SK-N-SH treated with all-trans-retinoic acid at 6 μM for 48 hours (cell line): ENCODE measurements at regions not wholly inside any gene's neighbourhood (a gene's known extent, or its start where the extent isn't known, plus 50 kb on each side); places are given as distances from the start of the nearest gene placed in this dataset.

ENCODE experiments used
- ARNTL ChIP-seq: fragments of 450-650 bp; formaldehyde crosslinking; IDR thresholded peaks from 2 replicates; pipeline ENCODE4 v1.5.0; 2020; ENCODE audit warnings: low read depth, mild to moderate bottlenecking, moderate library complexity, borderline replicate concordance
- BACH2 ChIP-seq: fragments of 250-450 bp; sonication (Bioruptor Pico); IDR thresholded peaks from 2 replicates; pipeline ENCODE4 v1.9.0; 2021; ENCODE audit warnings: mild to moderate bottlenecking, borderline replicate concordance
- RARB ChIP-seq: fragments of 250-450 bp; sonication (Bioruptor Pico); IDR thresholded peaks from 2 replicates; pipeline ENCODE4 v1.8.0; 2021; ENCODE audit warnings: mild to moderate bottlenecking, moderate library complexity
- ZFP3 ChIP-seq: fragments of 250-450 bp; sonication (Bioruptor Pico); IDR thresholded peaks from 2 replicates; pipeline ENCODE4 v1.5.0; 2020; ENCODE audit warnings: mild to moderate bottlenecking, moderate library complexity

DNA sequence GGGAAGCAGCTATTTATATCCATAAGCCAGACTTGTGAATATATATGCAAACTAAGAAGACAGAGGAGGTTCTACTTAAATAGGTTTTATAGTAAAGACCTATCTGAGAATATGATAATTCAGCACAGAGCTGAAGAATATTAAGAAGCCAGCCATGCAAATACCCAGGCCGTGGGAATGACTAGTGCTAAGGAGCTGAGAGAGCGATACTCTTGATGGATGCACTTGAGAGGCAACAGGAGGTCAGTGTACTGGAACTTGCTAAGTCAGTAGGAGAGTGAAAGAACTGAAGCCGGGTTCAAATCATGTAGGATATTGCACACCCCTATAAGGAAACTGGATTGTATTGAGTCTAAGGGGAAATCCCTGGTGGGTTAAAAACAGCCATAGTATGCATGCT lies 943.6 kb upstream of the MBL2 start:
- TF ChIP-seq BACH2 (CRISPR knock-in tag) = no peak
- TF ChIP-seq ARNTL (CRISPR knock-in tag) = no peak
- no peak for TF ChIP-seq RARB (CRISPR knock-in tag)
- no peak for TF ChIP-seq ZFP3 (CRISPR knock-in tag)
